Neutrophil (primary cell): ENCODE measurements at regions not wholly inside any gene's neighbourhood (a gene's known extent, or its start where the extent isn't known, plus 50 kb on each side); places are given as distances from the start of the nearest gene placed in this dataset.

ENCODE experiments used
- H3K27ac ChIP-seq: fragments of 200-600 bp; sonication (generic); 2 replicates; pipeline ENCODE4 v1.5.1; 2016; ENCODE audit warnings: mild to moderate bottlenecking, moderate library complexity
- H3K27me3 ChIP-seq: fragments of 200-600 bp; sonication (generic); 2 replicates; pipeline ENCODE4 v1.6.0; 2016; ENCODE audit warnings: mild to moderate bottlenecking
- H3K36me3 ChIP-seq: fragments of 200-600 bp; sonication (generic); 2 replicates; pipeline ENCODE4 v1.5.1; 2017
- H3K4me1 ChIP-seq, 2 experiments: fragments of 200-600 bp in 1 of 2; sonication (generic) in 1 of 2; 1 replicate in 1 of 2; 2 replicates in 1 of 2; pipeline versions ENCODE4 v1.5.1 to v1.6.1; 2013 to 2016; ENCODE audit warnings: low read depth in 1 of 2, low read length in 1 of 2, mild to moderate bottlenecking in 1 of 2, moderate library complexity in 1 of 2; ENCODE audit not compliant: control insufficient read depth in 1 of 2, insufficient read depth in 1 of 2
- H3K4me3 ChIP-seq, 2 experiments: fragments of 200-600 bp in 1 of 2; sonication (generic) in 1 of 2; 1 replicate in 1 of 2; 2 replicates in 1 of 2; pipeline ENCODE4 v1.5.1; 2013 to 2016; ENCODE audit warnings: low read depth in 1 of 2, low read length in 1 of 2, mild to moderate bottlenecking in 1 of 2, moderate library complexity in 1 of 2
- H3K9me3 ChIP-seq: fragments of 200-600 bp; sonication (generic); 2 replicates; pipeline ENCODE4 v1.5.1; 2016
- CTCF ChIP-seq: fragments of 200-600 bp; sonication (generic); IDR thresholded peaks from 2 replicates; pipeline ENCODE4 v1.5.1; 2016; ENCODE audit warnings: antibody characterized with exemption

- H3K9me3 ChIP-seq = no peaks in the 10 kb centered on the region
- H3K36me3 ChIP-seq = no peaks in the 10 kb centered on the region
- H3K27me3 ChIP-seq = peaks cover 4% of the 10 kb centered on the region
- H3K4me3 ChIP-seq = no peak overlapping the region
- peaks cover 0 to 14% of the 10 kb centered on the region in 2 experiments for H3K4me1 ChIP-seq
- no peak for TF ChIP-seq CTCF
- H3K27ac ChIP-seq = no peak overlapping the region
Observed at GRCh38 chr5:62786099-62786498, 207.5 kb downstream of the LRRC70 start.

- TF ChIP-seq CTCF = no peak
- no peak overlapping the region for H3K27ac ChIP-seq
- H3K27me3 ChIP-seq = peaks cover 4% of the 10 kb centered on the region
- H3K4me1 ChIP-seq = peaks cover 0 to 14% of the 10 kb centered on the region in 2 experiments
- no peak overlapping the region for H3K4me3 ChIP-seq
- H3K36me3 ChIP-seq = no peaks in the 10 kb centered on the region
- no peaks in the 10 kb centered on the region for H3K9me3 ChIP-seq
Observed at GRCh38 chr5:62785588-62785987, 207.0 kb downstream of the LRRC70 start.

- no peaks in the 10 kb centered on the region for H3K36me3 ChIP-seq
- TF ChIP-seq CTCF = no peak
- no peak overlapping the region for H3K4me3 ChIP-seq
- H3K4me1 ChIP-seq = peaks cover 5 to 19% of the 10 kb centered on the region in 2 experiments
- H3K27me3 ChIP-seq = peaks cover 4% of the 10 kb centered on the region
- no peaks in the 10 kb centered on the region for H3K9me3 ChIP-seq
- no peak overlapping the region for H3K27ac ChIP-seq
Observed at GRCh38 chr5:62783374-62784057, 204.9 kb downstream of the LRRC70 start.

- Histone ChIP-seq H3K27me3 (no peaks in the 10 kb centered on the region), H3K4me1 (peaks cover 11 to 25% of the 10 kb centered on the region in 2 experiments), H3K9me3 (no peaks in the 10 kb centered on the region), H3K4me3 (no peak overlapping the region), H3K36me3 (no peaks in the 10 kb centered on the region), H3K27ac (no peak overlapping the region)
- no peak for TF ChIP-seq CTCF
Observed at GRCh38 chr5:62780888-62781287, 202.3 kb downstream of the LRRC70 start.

GRCh38 chr5:62780230-62780629, 201.6 kb downstream of the LRRC70 start:
- no peak for TF ChIP-seq CTCF
- Histone ChIP-seq H3K27ac (no peak overlapping the region), H3K27me3 (no peaks in the 10 kb centered on the region), H3K36me3 (no peaks in the 10 kb centered on the region), H3K4me1 (peaks cover 11 to 25% of the 10 kb centered on the region in 2 experiments), H3K9me3 (no peaks in the 10 kb centered on the region), H3K4me3 (no peak overlapping the region)
